ENCODE measurements at regions not wholly inside any gene's neighbourhood (a gene's known extent, or its start where the extent isn't known, plus 50 kb on each side); places are given as distances from the start of the nearest gene placed in this dataset.

DNA sequence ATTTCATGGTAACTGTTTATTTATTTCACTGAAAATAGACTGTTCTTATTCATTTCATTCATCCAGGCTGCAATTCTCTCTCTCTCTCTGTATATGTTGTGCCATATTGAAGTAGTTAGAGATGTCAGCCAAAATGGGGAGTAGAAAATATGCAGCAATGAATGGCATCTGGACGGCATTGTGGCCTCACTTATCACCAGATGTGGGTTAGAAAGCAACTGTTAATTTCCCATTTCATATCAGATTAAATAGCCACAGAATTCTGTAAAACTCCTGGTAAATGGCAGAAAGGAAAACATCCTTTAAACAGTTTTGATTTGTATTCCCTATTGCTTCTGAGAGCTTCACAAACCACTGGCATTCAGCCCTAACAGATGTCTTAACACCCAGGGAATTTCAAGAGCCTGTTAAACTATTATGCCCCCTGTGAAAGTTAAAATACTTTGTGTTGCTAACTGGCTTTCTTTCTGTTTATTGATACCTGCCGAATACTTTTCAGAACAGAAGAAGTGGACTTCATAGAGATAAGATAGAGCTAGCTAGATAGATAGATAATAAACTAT is 1763.3 kb upstream of the MIR17HG start:
- Histone ChIP-seq H3K27ac (no peak overlapping the region), H3K27me3 (no peaks in the 10 kb centered on the region), H3K9me3 (no peaks in the 10 kb centered on the region), H3K4me3 (no peak overlapping the region), H3K4me1 (no peaks in the 10 kb centered on the region), H3K36me3 (no peaks in the 10 kb centered on the region)
- no peak for DNase-seq (ENCODE audit: low spot score in 2 of 2)
- TF ChIP-seq, protein P1, sequence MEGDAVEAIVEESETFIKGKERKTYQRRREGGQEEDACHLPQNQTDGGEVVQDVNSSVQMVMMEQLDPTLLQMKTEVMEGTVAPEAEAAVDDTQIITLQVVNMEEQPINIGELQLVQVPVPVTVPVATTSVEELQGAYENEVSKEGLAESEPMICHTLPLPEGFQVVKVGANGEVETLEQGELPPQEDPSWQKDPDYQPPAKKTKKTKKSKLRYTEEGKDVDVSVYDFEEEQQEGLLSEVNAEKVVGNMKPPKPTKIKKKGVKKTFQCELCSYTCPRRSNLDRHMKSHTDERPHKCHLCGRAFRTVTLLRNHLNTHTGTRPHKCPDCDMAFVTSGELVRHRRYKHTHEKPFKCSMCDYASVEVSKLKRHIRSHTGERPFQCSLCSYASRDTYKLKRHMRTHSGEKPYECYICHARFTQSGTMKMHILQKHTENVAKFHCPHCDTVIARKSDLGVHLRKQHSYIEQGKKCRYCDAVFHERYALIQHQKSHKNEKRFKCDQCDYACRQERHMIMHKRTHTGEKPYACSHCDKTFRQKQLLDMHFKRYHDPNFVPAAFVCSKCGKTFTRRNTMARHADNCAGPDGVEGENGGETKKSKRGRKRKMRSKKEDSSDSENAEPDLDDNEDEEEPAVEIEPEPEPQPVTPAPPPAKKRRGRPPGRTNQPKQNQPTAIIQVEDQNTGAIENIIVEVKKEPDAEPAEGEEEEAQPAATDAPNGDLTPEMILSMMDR (IDR thresholded peaks at IDR 0.05): no peak
- intact Hi-C loops (cut with DNase I): no loop called here

DNA sequence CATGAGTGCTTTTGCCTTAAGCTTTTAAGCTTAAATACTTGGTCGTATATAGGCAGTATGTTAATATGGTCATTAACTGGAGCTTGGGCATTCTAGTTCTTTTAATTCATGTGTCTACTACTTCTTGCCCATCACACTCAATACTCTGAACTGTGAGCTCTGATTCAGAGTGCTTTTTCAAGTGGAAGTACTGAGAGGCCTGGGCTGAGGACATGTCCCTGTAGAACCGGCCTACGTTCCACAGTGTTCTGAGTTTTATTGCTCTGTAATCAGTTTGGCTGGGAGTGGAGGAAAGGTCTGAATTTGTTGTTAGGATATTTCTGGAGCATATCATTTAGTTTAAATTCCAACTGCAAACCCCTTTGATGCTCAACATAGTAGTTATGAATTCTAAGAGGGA is 1744.8 kb upstream of the MIR17HG start:
- H3K4me3 ChIP-seq: no peak overlapping the region
- no peaks in the 10 kb centered on the region for H3K27me3 ChIP-seq
- H3K9me3 ChIP-seq: no peaks in the 10 kb centered on the region
- TF ChIP-seq, protein P1 (IDR thresholded peaks at IDR 0.05): no peak
- H3K36me3 ChIP-seq: no peaks in the 10 kb centered on the region
- no peaks in the 10 kb centered on the region for H3K4me1 ChIP-seq
- intact Hi-C loops (cut with DNase I): no loop called here
- DNase-seq (ENCODE audit: low spot score in 2 of 2): no peak
- no peak overlapping the region for H3K27ac ChIP-seq

DNA sequence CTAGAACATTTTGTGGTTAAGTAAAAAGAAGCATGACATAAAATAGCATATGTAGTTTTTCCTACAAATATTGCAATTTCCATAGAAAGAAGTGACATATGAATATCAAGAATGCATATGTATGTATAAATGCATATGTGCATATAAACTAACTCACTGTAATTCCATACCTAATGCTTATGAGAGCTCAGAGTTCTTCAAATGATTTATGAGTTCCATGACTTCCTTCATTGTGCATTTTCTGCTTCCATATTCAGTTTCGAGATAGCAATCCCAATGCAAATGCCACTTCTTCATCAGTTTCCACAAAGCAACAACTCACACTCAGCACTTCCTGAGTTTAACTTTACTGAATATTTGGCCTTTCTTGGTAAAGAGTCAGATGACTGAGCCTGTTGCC is 1744.3 kb upstream of the MIR17HG start:
- H3K4me3 ChIP-seq: no peak overlapping the region
- intact Hi-C loops (cut with DNase I): no loop called here
- no peak overlapping the region for H3K27ac ChIP-seq
- H3K4me1 ChIP-seq: no peaks in the 10 kb centered on the region
- TF ChIP-seq, protein P1 (IDR thresholded peaks at IDR 0.05): no peak
- no peaks in the 10 kb centered on the region for H3K36me3 ChIP-seq
- H3K27me3 ChIP-seq: no peaks in the 10 kb centered on the region
- DNase-seq (ENCODE audit: low spot score in 2 of 2): no peak
- H3K9me3 ChIP-seq: no peaks in the 10 kb centered on the region

DNA sequence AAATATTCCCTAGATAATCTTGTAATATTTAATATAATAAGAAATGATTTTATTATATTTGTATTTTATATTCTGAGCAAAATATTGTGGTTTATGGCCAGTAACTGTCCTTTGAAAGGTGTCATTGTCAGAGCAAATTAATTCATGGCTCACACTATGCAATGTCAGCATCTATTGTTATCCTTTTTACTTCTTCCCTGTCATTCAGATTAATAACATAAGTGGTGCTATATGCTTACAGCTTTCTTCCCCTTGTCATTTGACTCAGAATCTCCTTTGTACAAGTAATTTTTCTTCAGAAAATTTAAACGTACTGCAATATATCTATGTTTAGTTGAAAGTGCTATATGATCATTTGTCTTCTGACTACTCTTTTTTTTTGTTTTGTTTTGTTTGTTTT is 1738.2 kb upstream of the MIR17HG start:
- intact Hi-C loops (cut with DNase I): no loop called here
- TF ChIP-seq, protein P1 (IDR thresholded peaks at IDR 0.05): no peak

DNA sequence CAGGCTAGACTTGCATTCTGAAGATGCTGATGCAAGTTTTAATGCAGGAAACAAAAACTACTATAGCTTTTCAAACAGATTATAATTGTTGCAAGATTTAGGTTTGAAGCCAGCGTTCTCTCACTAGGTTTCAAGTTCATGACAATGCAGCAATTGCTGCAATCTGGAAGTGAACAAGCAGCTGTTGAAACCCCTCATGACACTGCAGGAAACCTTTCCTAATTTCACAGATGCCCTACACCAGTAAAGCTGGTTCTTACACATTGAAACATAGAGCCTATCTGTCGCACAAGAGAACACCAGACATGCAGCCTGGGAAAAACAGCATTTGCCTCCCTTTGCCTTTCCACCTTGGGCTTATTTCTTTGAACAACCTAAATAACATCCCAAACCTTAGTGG is 1737.2 kb upstream of the MIR17HG start:
- intact Hi-C loops (cut with DNase I): no loop called here
- TF ChIP-seq, protein P1 (IDR thresholded peaks at IDR 0.05): no peak
- Histone ChIP-seq H3K36me3 (no peaks in the 10 kb centered on the region), H3K9me3 (no peaks in the 10 kb centered on the region), H3K4me3 (no peak overlapping the region), H3K27ac (no peak overlapping the region), H3K4me1 (no peaks in the 10 kb centered on the region), H3K27me3 (no peaks in the 10 kb centered on the region)
- DNase-seq (ENCODE audit: low spot score in 2 of 2): no peak

More for the DNA sequence above, 1738.2 kb upstream of the MIR17HG start:
- H3K27ac ChIP-seq: no peak overlapping the region
- no peaks in the 10 kb centered on the region for H3K27me3 ChIP-seq
- DNase-seq (ENCODE audit: low spot score in 2 of 2): no peak
- no peaks in the 10 kb centered on the region for H3K9me3 ChIP-seq
- no peaks in the 10 kb centered on the region for H3K36me3 ChIP-seq
- no peak overlapping the region for H3K4me3 ChIP-seq
- H3K4me1 ChIP-seq: no peaks in the 10 kb centered on the region

DNA sequence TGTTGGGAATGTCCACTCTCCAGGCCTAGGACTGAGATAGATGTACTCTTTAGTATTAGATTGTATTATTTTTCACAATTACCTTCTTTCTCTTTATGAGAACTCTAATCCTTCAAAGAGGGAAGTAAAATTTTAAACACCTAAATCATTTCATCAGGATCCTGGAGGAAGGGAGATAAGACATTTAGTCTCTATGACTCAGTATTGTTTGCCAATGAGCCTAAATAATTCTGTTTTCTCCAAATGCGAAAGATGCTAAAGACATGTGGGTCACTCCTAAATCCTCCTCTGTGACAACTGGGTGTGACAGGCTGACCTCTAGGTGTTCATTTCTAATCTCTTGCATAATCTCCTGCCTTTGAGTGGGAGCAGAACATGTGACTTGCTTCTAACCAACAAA is 1736.6 kb upstream of the MIR17HG start:
- Histone ChIP-seq H3K27ac (no peak overlapping the region), H3K9me3 (no peaks in the 10 kb centered on the region), H3K4me3 (no peak overlapping the region), H3K27me3 (no peaks in the 10 kb centered on the region), H3K36me3 (no peaks in the 10 kb centered on the region), H3K4me1 (no peaks in the 10 kb centered on the region)
- TF ChIP-seq, protein P1 (IDR thresholded peaks at IDR 0.05): no peak
- intact Hi-C loops (cut with DNase I): no loop called here
- no peak for DNase-seq (ENCODE audit: low spot score in 2 of 2)
